NCI-H2227 treated with DMSO at 0.1 percent for 48 hours (cell line): ENCODE measurements at regions not wholly inside any gene's neighbourhood (a gene's known extent, or its start where the extent isn't known, plus 50 kb on each side); places are given as distances from the start of the nearest gene placed in this dataset.
"Not testable (repeated sequence)": the region's sequence is repeated elsewhere in the genome, so short reads cannot be mapped to it uniquely, and the experiment has no call there.

Source experiments
- DNase-seq: peaks from one replicate; lab custom pipeline; 2025; lab: John Stamatoyannopoulos, UW

GRCh38 chr6:19156443-19156842 lies 680.7 kb upstream of the ID4 start:
- no peak for DNase-seq

GRCh38 chr6:19157486-19157885 lies 679.7 kb upstream of the ID4 start:
- DNase-seq, result no peak

- DNase-seq, result no peak
Measured at GRCh38 chr6:19158586-19158985, 678.6 kb upstream of the ID4 start.

GRCh38 chr6:19159089-19159488 lies 678.1 kb upstream of the ID4 start:
- DNase-seq, result no peak

GRCh38 chr6:19159561-19159960 lies 677.6 kb upstream of the ID4 start:
- DNase-seq, result no peak

GRCh38 chr6:19160081-19160730 lies 677.0 kb upstream of the ID4 start:
- no peak for DNase-seq

GRCh38 chr6:19167251-19167650 lies 669.9 kb upstream of the ID4 start:
- no peak for DNase-seq

GRCh38 chr6:19169366-19169765 lies 667.8 kb upstream of the ID4 start:
- no peak for DNase-seq

- DNase-seq, result no peak
Measured at GRCh38 chr6:19175023-19175422, 662.1 kb upstream of the ID4 start.

GRCh38 chr6:19180348-19181072 lies 656.7 kb upstream of the ID4 start:
- no peak for DNase-seq

GRCh38 chr6:19181211-19181610 lies 656.0 kb upstream of the ID4 start:
- no peak for DNase-seq

GRCh38 chr6:19193624-19194023 lies 643.5 kb upstream of the ID4 start:
- no peak for DNase-seq

GRCh38 chr6:19204445-19204844 lies 632.7 kb upstream of the ID4 start:
- DNase-seq, result no peak

GRCh38 chr6:19205076-19205475 lies 632.1 kb upstream of the ID4 start:
- no peak for DNase-seq

GRCh38 chr6:19209202-19209601 lies 628.0 kb upstream of the ID4 start:
- no peak for DNase-seq

- no peak for DNase-seq
Measured at GRCh38 chr6:19210849-19211590, 626.1 kb upstream of the ID4 start.

GRCh38 chr6:19214231-19214630 lies 622.9 kb upstream of the ID4 start:
- no peak for DNase-seq

GRCh38 chr6:19219931-19220330 lies 617.2 kb upstream of the ID4 start:
- no peak for DNase-seq

GRCh38 chr6:19231878-19232561 lies 605.1 kb upstream of the ID4 start:
- DNase-seq, result no peak

GRCh38 chr6:19245656-19246055 lies 591.5 kb upstream of the ID4 start:
- no peak for DNase-seq

- not testable (repeated sequence) for DNase-seq
Measured at GRCh38 chr6:19247181-19247580, 590.0 kb upstream of the ID4 start.

GRCh38 chr6:19256123-19256522 lies 581.0 kb upstream of the ID4 start:
- not testable (repeated sequence) for DNase-seq

- no peak for DNase-seq
Measured at GRCh38 chr6:19261642-19262041, 575.5 kb upstream of the ID4 start.
